GM19099 (cell line): ENCODE measurements at regions not wholly inside any gene's neighbourhood (a gene's known extent, or its start where the extent isn't known, plus 50 kb on each side); places are given as distances from the start of the nearest gene placed in this dataset.

Source experiments
- POLR2A ChIP-seq: IDR thresholded peaks from 3 replicates; pipeline ENCODE4 v1.6.1; 2011; ENCODE audit warnings: low read depth; ENCODE audit not compliant: insufficient read length; ENCODE audit errors: extremely low read depth

DNA sequence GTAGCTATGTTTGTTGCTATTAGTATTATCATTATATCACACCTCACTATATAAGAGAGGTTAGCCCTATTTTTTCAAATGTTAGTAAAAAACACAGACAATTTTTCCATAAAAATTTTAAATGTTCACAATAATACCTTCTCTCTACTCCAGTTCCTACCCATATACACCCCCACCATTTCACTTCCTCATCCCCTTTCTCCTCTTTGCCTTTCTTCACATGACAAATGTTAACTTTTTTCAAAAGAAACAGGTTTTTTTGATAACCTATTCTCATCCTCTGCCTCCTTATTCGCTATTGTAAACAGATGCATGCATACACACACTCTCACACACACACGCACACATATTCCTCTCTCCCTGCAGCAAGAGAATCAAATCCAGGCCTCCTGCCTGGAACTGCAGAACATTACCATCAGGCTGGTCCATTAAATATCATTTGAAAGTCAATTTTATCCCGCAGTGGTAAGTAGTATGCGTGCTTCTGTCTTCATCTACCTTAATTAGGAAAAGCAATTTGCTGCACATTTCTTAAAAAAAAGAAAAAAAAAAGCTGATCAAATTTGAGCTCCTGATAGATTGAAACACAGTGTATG lies 55.5 kb downstream of the MID1IP1 start:
- TF ChIP-seq POLR2A = no peak

- TF ChIP-seq POLR2A = no peak
Observed at GRCh38 chrX:38857736-38858523, 56.7 kb downstream of the MID1IP1 start.

- no peak for TF ChIP-seq POLR2A
Observed at GRCh38 chrX:38859602-38860001, 58.3 kb downstream of the MID1IP1 start.

GRCh38 chrX:38860106-38861013 lies 59.1 kb downstream of the MID1IP1 start:
- no peak for TF ChIP-seq POLR2A

- TF ChIP-seq POLR2A = no peak
Observed at GRCh38 chrX:38861489-38861888, 60.2 kb downstream of the MID1IP1 start.

- no peak for TF ChIP-seq POLR2A
Observed at GRCh38 chrX:38862100-38862499, 60.8 kb downstream of the MID1IP1 start.

DNA sequence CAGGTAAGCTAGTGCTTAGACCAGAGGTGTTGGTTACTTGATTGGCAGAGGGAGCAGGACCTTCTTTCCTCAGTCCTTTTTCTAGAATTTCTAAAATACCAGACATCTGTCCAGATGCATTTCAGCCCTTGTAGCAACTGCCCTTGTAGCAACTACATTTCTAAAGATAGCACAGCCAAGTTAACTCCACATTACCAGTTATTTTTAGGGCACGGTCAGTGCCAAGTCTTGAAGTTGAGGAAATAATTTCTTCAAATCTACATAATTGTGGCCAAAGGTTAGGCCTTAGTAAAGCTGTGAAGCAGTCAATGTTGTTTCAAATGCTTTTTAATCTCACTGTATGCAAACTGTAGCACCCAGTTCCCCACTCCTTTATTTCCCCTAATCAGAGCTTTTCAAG lies 62.9 kb downstream of the MID1IP1 start:
- TF ChIP-seq POLR2A = no peak

GRCh38 chrX:38868321-38868720 lies 67.1 kb downstream of the MID1IP1 start:
- no peak for TF ChIP-seq POLR2A

DNA sequence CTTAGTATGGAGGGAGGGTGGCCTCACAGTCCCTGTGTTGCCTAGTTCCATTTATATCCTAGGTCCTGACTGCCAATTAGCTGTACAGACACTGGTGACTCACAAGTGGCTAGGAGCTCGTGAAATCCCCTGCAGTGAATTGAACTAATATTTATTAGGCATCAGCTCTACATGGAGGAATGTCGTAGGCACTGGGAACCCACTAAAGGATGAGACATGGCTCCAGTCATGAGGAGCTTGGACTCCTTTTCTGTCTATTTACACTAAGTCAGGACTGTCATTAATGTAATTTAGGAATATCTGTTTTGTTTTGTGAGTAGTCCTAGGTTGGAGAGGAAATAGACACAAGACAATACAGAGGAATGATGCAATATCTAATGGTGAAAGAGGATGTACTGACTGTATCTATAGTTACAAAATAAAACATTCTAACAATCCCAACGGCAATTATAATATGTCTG lies 67.7 kb downstream of the MID1IP1 start:
- TF ChIP-seq POLR2A = no peak

DNA sequence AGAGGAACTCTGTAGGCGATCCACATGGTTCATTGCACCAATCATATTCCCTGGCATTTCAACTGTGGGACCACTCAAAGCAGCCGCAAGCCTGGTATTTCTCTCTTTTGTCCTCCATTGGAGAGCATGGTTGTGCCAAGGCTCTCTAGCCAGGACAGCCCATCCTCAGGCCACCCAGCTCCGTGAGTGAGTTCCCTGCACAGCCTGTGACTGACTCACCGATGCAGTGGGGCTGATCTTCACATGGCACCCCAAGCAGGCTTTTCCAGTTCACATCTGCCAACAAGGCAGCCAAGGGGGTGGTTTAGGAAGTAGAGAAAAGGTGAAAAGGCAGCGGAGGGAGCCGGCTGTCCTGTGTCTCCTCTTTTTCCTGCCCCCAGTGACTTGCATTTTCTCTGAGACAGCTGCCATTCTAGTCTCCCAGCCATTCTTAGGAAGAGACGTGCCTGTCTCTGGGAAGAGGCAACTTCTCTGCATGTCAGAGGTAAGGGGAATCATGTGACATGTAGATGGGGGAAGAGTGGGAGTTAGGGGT lies 69.2 kb downstream of the MID1IP1 start:
- TF ChIP-seq POLR2A = no peak

GRCh38 chrX:38871129-38872029 lies 70.1 kb downstream of the MID1IP1 start:
- no peak for TF ChIP-seq POLR2A

DNA sequence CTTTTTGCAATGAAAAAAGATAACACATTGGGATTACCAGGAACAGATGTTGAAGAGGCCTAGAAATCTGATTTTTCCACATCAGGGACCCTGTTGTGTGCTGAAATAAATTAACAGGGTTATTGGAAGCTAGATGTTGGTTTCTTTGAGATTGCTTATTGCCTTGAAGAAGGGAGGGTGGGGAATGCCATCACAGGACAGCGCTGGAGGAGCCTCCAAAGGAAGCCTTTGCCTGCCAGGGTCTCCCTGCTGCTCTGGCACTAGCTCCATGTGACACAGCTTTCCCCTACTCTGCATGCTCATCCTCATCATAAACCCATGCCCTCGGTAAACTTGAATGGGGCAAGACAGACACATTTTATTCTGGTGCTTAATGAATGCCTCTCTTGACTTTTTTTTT lies 76.1 kb downstream of the MID1IP1 start:
- no peak for TF ChIP-seq POLR2A

GRCh38 chrX:38878641-38879340 lies 77.5 kb downstream of the MID1IP1 start:
- no peak for TF ChIP-seq POLR2A
